Ammon's horn (tissue), 1 donor: ENCODE measurements at regions not wholly inside any gene's neighbourhood (a gene's known extent, or its start where the extent isn't known, plus 50 kb on each side); places are given as distances from the start of the nearest gene placed in this dataset.

Experiments used
- DNase-seq: peaks from one replicate; pipeline ENCODE4 v3.0.0-alpha.2; 2016; ENCODE audit warnings: low spot score

DNA sequence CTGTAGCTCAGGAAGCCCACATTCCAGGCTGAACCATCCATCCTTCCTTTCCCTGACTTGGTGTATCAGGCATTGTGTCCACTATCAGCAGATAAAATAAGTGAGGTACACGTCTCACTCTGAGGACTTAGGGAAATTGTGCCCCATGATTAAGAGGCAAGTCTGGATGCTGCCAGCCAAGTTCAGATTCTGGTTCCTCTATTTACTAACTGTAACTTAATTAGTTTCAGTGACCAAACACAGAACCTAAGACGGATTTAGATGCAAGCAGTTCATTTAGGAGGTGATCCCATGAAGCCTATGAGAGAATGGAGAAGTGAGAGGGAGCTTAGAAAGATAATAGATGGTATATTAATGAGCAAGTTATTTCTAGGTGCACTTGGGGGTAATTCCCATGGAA, 56.6 kb upstream of the PACRGL start:
- no peak for DNase-seq

DNA sequence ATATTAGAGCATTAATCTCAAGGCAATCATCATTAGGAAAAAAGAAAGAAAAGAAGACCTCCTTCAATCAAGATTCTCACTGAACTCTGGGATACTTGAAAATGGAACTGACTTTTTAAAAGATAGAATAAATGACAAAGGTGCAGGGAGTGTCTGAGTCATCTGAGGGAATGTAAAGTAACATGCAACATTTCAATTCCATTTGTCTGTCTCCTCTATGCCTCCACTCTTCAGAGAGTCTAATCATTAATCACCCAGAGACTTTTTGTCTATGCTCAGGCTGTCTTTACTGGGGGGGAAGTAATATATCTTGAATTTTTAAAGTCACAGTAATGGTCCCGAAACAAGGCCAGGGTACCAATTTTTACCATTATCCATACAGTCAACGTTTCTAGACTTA, 55.0 kb upstream of the PACRGL start:
- DNase-seq, result no peak

- no peak for DNase-seq
These were observed 54.0 kb upstream of the PACRGL start for GRCh38 chr4:20646287-20646686.
